HepG2 (cell line): ENCODE measurements at regions not wholly inside any gene's neighbourhood (a gene's known extent, or its start where the extent isn't known, plus 50 kb on each side); places are given as distances from the start of the nearest gene placed in this dataset.

Source experiments
- ATAC-seq: fragments of 200-7000 bp; cut with Tn5 transposase; 3 replicates; pipeline ENCODE4 v1.9.1; 2020; ENCODE audit warnings: mild to moderate bottlenecking, moderate library complexity
- BruUV-seq: library from RNA; stranded (reverse); fragments of 400-500 nt; replicated peaks from 2 replicates; lab custom pipeline; 2021; lab: Mats Ljungman, UMichigan
- CTCF ChIA-PET: fragments of 300-600 bp; formaldehyde crosslinking; extraction: SDS; loops from one replicate; lab custom pipeline; 2021; ENCODE audit warnings: low total read pairs, inconsistent platforms, low intra/inter-chr PET ratio; lab: Yijun Ruan, JAX
- POLR2A ChIA-PET: fragments of 350-600 bp; sonication (Branson Sonifier 250); formaldehyde crosslinking; loops from one replicate; lab custom pipeline; 2020; ENCODE audit warnings: antibody characterized with exemption, inconsistent platforms; lab: Yijun Ruan, JAX
- DNase-seq: peaks from one replicate; pipeline ENCODE4 v3.0.0-alpha.2; 2015; ENCODE audit warnings: low spot score
- FAIRE-seq: peaks from 3 replicates; lab custom pipeline; 2011; peaks lifted over from hg19 to GRCh38; lab: Jason Lieb, UNC
- H2AFZ ChIP-seq: one replicate; pipeline ENCODE4 v1.6.1; 2011; ENCODE audit warnings: low read length, inconsistent platforms
- H3K27ac ChIP-seq: fragments of 300-600 bp; 3 replicates; pipeline ENCODE4 v1.8.0; 2011; ENCODE audit warnings: mixed run types, mild to moderate bottlenecking, mixed read lengths, low read length, inconsistent platforms; ENCODE audit not compliant: insufficient read depth; ENCODE audit errors: extremely low read length
- H3K27me3 ChIP-seq, 2 experiments: fragments of 200-600 bp in 1 of 2; 2 replicates in 1 of 2; 3 replicates in 1 of 2; pipeline versions ENCODE4 v1.6.0 to v1.8.0; 2011; ENCODE audit warnings: low read length in 2 of 2, mild to moderate bottlenecking in 2 of 2, moderate library complexity in 2 of 2, inconsistent platforms in 1 of 2; ENCODE audit not compliant: insufficient read depth in 2 of 2, control insufficient read depth in 1 of 2
- H3K36me3 ChIP-seq, 2 experiments: fragments of 200-600 bp in 1 of 2; replicated peaks in 1 of 2; 2 replicates in 1 of 2; 3 replicates in 1 of 2; pipeline versions ENCODE4 v1.5.1 to v1.8.0; 2011; ENCODE audit warnings: low read length in 2 of 2, inconsistent platforms in 1 of 2; ENCODE audit not compliant: insufficient read depth in 2 of 2, control insufficient read depth in 1 of 2
- H3K4me1 ChIP-seq: 2 replicates; pipeline ENCODE4 v1.5.1; 2012; ENCODE audit warnings: low read length, inconsistent platforms; ENCODE audit not compliant: insufficient read depth
- H3K4me2 ChIP-seq: 2 replicates; pipeline ENCODE4 v1.6.0; 2011; ENCODE audit warnings: low read depth, low read length, inconsistent platforms
- H3K4me3 ChIP-seq, 3 experiments: fragments of 200-600 bp in 1 of 3; sonication (generic), shearing (Covaris generic) in 1 of 3; replicated peaks in 1 of 3; 2 replicates each; pipeline ENCODE4 v1.5.1; 2011 to 2016; ENCODE audit warnings: low read length in 3 of 3, inconsistent platforms in 2 of 3, low read depth in 2 of 3, mild to moderate bottlenecking in 2 of 3, control low read depth in 1 of 3, mixed read lengths in 1 of 3; ENCODE audit not compliant: insufficient read depth in 1 of 3
- H3K79me2 ChIP-seq: one replicate; pipeline ENCODE4 v1.6.1; 2011; ENCODE audit warnings: low read length, inconsistent platforms; ENCODE audit not compliant: insufficient read depth
- H3K9ac ChIP-seq: 2 replicates; pipeline ENCODE4 v1.6.0; 2011; ENCODE audit warnings: mild to moderate bottlenecking, low read depth, low read length, inconsistent platforms; ENCODE audit not compliant: insufficient read depth
- H3K9me3 ChIP-seq: 2 replicates; pipeline ENCODE4 v1.5.1; 2012; ENCODE audit warnings: mild to moderate bottlenecking, low read length
- H4K20me1 ChIP-seq: 2 replicates; pipeline ENCODE4 v1.6.0; 2011; ENCODE audit warnings: inconsistent platforms, mild to moderate bottlenecking, low read length, moderate library complexity; ENCODE audit not compliant: insufficient read depth
- ARID4A ChIP-seq: sonication (generic); formaldehyde crosslinking; IDR thresholded peaks from 2 replicates; pipeline ENCODE4 v1.5.0; 2020; ENCODE audit warnings: mild to moderate bottlenecking, missing genetic modification reagents, borderline replicate concordance
- KAT2B ChIP-seq: fragments of 150-350 bp; IDR thresholded peaks from 2 replicates; pipeline ENCODE4 v1.6.1; 2014; ENCODE audit warnings: low read depth, low read length, borderline replicate concordance
- MXD1 ChIP-seq: sonication (generic); formaldehyde crosslinking; IDR thresholded peaks from 2 replicates; pipeline ENCODE4 v1.4.0; 2020; ENCODE audit warnings: mild to moderate bottlenecking, missing genetic modification reagents
- RFX1 ChIP-seq: fragments of 450-650 bp; IDR thresholded peaks from 2 replicates; pipeline ENCODE4 v1.6.1; 2017
- RNF2 ChIP-seq: fragments of 450-650 bp; conservative IDR thresholded peaks from 2 replicates; pipeline ENCODE4 v1.6.1; 2016; ENCODE audit warnings: low read depth
- TAF15 ChIP-seq: fragments of 200-400 bp; formaldehyde crosslinking; IDR thresholded peaks from one replicate; pipeline ENCODE4 v1.6.1; 2018; ENCODE audit warnings: mild to moderate bottlenecking, low read depth, low read length; ENCODE audit not compliant: poor library complexity, severe bottlenecking
- ZNF343 ChIP-seq: sonication (generic); formaldehyde crosslinking; IDR thresholded peaks from 2 replicates; pipeline ENCODE4 v1.4.0; 2020; ENCODE audit warnings: mild to moderate bottlenecking, missing genetic modification reagents
- ZNF382 ChIP-seq: sonication (generic); formaldehyde crosslinking; IDR thresholded peaks from 2 replicates; pipeline ENCODE4 v1.5.0; 2020; ENCODE audit warnings: missing genetic modification reagents, mild to moderate bottlenecking, borderline replicate concordance
- ZNF431 ChIP-seq: sonication (generic); formaldehyde crosslinking; IDR thresholded peaks from 2 replicates; pipeline ENCODE4 v1.9.0; 2022; ENCODE audit warnings: missing genetic modification reagents, low read depth, mild to moderate bottlenecking, borderline replicate concordance
- ZNF562 ChIP-seq: sonication (generic); formaldehyde crosslinking; IDR thresholded peaks from 2 replicates; pipeline ENCODE4 v1.8.0; 2022; ENCODE audit warnings: missing genetic modification reagents, borderline replicate concordance
- ZNF598 ChIP-seq: sonication (generic); formaldehyde crosslinking; IDR thresholded peaks from 2 replicates; pipeline ENCODE4 v1.5.1; 2020; ENCODE audit warnings: mild to moderate bottlenecking, missing genetic modification reagents, borderline replicate concordance
- ZNF619 ChIP-seq: sonication (generic); formaldehyde crosslinking; IDR thresholded peaks from 2 replicates; pipeline ENCODE4 v1.4.0; 2020; ENCODE audit warnings: mild to moderate bottlenecking, missing genetic modification reagents
- WGBS: methylation state at CpG from one replicate; pipeline ENCODE4 v1.1.6; 2017; ENCODE audit warnings: low lambda C conversion rate; 5-methylcytosine and 5-hydroxymethylcytosine counted together
- in situ Hi-C: cut with HindIII; loops from 2 replicates; pipeline ENCODE4 v1.10.0; 2017; ENCODE audit warnings: low pct_unique_long_range_greater_than_20kb; ENCODE audit not compliant: extremely low pct_ligation_motif_present
- intact Hi-C: fragments of 100-400 bp; cut with micrococcal nuclease; formaldehyde crosslinking; loops from one replicate; pipeline ENCODE4 v1.10.0; 2022; ENCODE audit not compliant: unreplicated experiment

- Histone ChIP-seq H3K27me3 (peaks cover 2 to 49% of the 10 kb centered on the region in 2 experiments), H3K9ac (no peak overlapping the region), H4K20me1 (no peaks in the 10 kb centered on the region), H3K4me3 (no peak overlapping the region), H3K9me3 (no peaks in the 10 kb centered on the region), H3K36me3 (no peaks in the 10 kb centered on the region), H3K27ac (no peak overlapping the region), H3K4me2 (no peak overlapping the region), H3K79me2 (no peaks in the 10 kb centered on the region), H2AFZ (no peak overlapping the region), H3K4me1 (no peaks in the 10 kb centered on the region)
- TF ChIP-seq ZNF562 (CRISPR knock-in tag) = no peak
- TF ChIP-seq KAT2B = no peak
- TF ChIP-seq ZNF619 (CRISPR knock-in tag) = no peak
- no peak for TF ChIP-seq ZNF431 (CRISPR knock-in tag)
- no peak for TF ChIP-seq ZNF382 (CRISPR knock-in tag)
- TF ChIP-seq ZNF598 (CRISPR knock-in tag) = no peak
- TF ChIP-seq MXD1 = no peak
- no peak for TF ChIP-seq RFX1
- TF ChIP-seq ZNF343 = no peak
- TF ChIP-seq TAF15 = no peak
- TF ChIP-seq ARID4A (CRISPR knock-in tag) = no peak
- no peak for TF ChIP-seq RNF2
- in situ Hi-C loops = no loop called here
- intact Hi-C loops = no loop called here
- no TSS peak for BruUV-seq
- POLR2A ChIA-PET = no interaction called here
- CTCF ChIA-PET = no interaction called here
- under 1% methylated on average over 2 of the region's 2 CpGs for WGBS
- DNase-seq = no peak
- FAIRE-seq = no peak
- no peak for ATAC-seq
Observed at GRCh38 chr6:169391473-169392071, 137.9 kb upstream of the THBS2 start.
